ENCODE measurements at regions not wholly inside any gene's neighbourhood (a gene's known extent, or its start where the extent isn't known, plus 50 kb on each side); places are given as distances from the start of the nearest gene placed in this dataset.
A peak's percentile ranks its signal among the peaks of the same experiment; 100 is the strongest.

- Histone ChIP-seq H3K9ac (ENCODE audit: extremely low read depth, insufficient read length, low read length) (no peak overlapping the region), H2BK120ac (ENCODE audit: low read depth, low read length, poor library complexity, severe bottlenecking) (no peak overlapping the region), H4K20me1 (ENCODE audit: control insufficient read depth, insufficient read depth, insufficient read length) (no peaks in the 10 kb centered on the region), H3K4ac (ENCODE audit: low read depth, low read length) (no peak overlapping the region), H2AK5ac (ENCODE audit: insufficient read length, low read length) (no peak overlapping the region), H3K27me3 (ENCODE audit: insufficient read depth, low read length) (no peaks in the 10 kb centered on the region), H3K23me2 (ENCODE audit: insufficient read length, low read depth, low read length, poor library complexity, severe bottlenecking) (no peaks in the 10 kb centered on the region), H3K4me2 (ENCODE audit: insufficient read depth, insufficient read length, low read length) (peak overlapping the region; percentile 4), H3K14ac (ENCODE audit: insufficient read depth, low read length) (no peak overlapping the region), H3T11ph (ENCODE audit: low read length) (no peak overlapping the region), H3K18ac (ENCODE audit: insufficient read length, low read depth, low read length) (no peak overlapping the region), H4K8ac (replicated peaks; ENCODE audit: insufficient read length, low read depth, low read length) (no peak overlapping the region), H4K5ac (ENCODE audit: insufficient read length, low read depth, low read length) (no peak overlapping the region), H3K56ac (ENCODE audit: insufficient read length, low read depth, low read length) (no peak overlapping the region), H2BK15ac (ENCODE audit: low read depth, low read length) (no peak overlapping the region), H3K79me1 (ENCODE audit: insufficient read depth, low read depth, low read length, poor library complexity, severe bottlenecking) (no peaks in the 10 kb centered on the region), H2AFZ (ENCODE audit: low read length) (no peak overlapping the region), H4K91ac (ENCODE audit: insufficient read length, low read depth, low read length) (no peak overlapping the region), H3K23ac (ENCODE audit: insufficient read length, low read depth, low read length) (no peak overlapping the region), H3K79me2 (ENCODE audit: insufficient read depth, low read length) (no peaks in the 10 kb centered on the region), H2BK20ac (ENCODE audit: low read depth, low read length, poor library complexity, severe bottlenecking) (peak overlapping the region; percentile 86), H2BK12ac (ENCODE audit: insufficient read length, low read depth, low read length) (no peak overlapping the region), H3K27ac (ENCODE audit: insufficient read length, low read depth, low read length) (peak overlapping the region; percentile 55), H2BK5ac (ENCODE audit: insufficient read length, low read length) (no peak overlapping the region), H3K9me3 (ENCODE audit: control insufficient read depth, low read depth, low read length) (no peaks in the 10 kb centered on the region), H3K4me1 (ENCODE audit: insufficient read depth, low read length) (peaks cover 10% of the 10 kb centered on the region)
- H3K4me3 Mint-ChIP-seq: peak overlapping the region; percentile 16 to 61; a peak in 4 of 5 replicates
- peaks cover 41 to 47% of the 10 kb centered on the region in 2 experiments for H3K4me1 Mint-ChIP-seq
- no peaks in the 10 kb centered on the region; the same call in 1 of the 2 replicates for H3K27me3 Mint-ChIP-seq (ENCODE audit: low read depth)
- H3K9me3 Mint-ChIP-seq: peaks cover 3 to 5% of the 10 kb centered on the region in 2 experiments; a peak in 1 of 5 replicates
- no peak for TF ChIP-seq CTCF (conservative IDR thresholded peaks at IDR 0.05)
- H3K27ac Mint-ChIP-seq: peak overlapping the region; percentile 79 to 98 (median 96); a peak in 6 of 7 replicates
- H3K36me3 Mint-ChIP-seq (ENCODE audit: insufficient read depth in 1 of 3, low read depth in 3 of 3): peaks cover 6 to 9% (median 6%) of the 10 kb centered on the region in 3 experiments; a peak in 4 of 7 replicates
- DNase-seq: no peak
Measured at GRCh38 chr6:85006362-85006761, 242.0 kb upstream of the TBX18 start.

All from H9 (cell line).